H1 (cell line): ENCODE measurements at regions not wholly inside any gene's neighbourhood (a gene's known extent, or its start where the extent isn't known, plus 50 kb on each side); places are given as distances from the start of the nearest gene placed in this dataset.

Experiments used
- CTCF ChIA-PET: fragments of 300-600 bp; sonication (Branson Sonifier 250); formaldehyde crosslinking; loops from one replicate; lab custom pipeline; 2021; ENCODE audit not compliant: partially characterized antibody; lab: Charles Lee
- POLR2A ChIA-PET: fragments of 300-600 bp; sonication (Branson Sonifier 250); formaldehyde crosslinking; loops from one replicate; lab custom pipeline; 2021; ENCODE audit warnings: inconsistent platforms; ENCODE audit not compliant: partially characterized antibody; lab: Charles Lee
- DNase-seq, 2 experiments: peaks; one replicate each; pipeline versions ENCODE4 v3.0.0 to v3.0.0-alpha.2; 2010 to 2022; ENCODE audit warnings: low spot score in 2 of 2, low read depth in 1 of 2, mixed read lengths in 1 of 2
- FAIRE-seq: peaks from 2 replicates; lab custom pipeline; 2011; peaks lifted over from hg19 to GRCh38; lab: Jason Lieb, UNC
- H2AFZ ChIP-seq: 2 replicates; pipeline ENCODE4 v1.8.1; 2012; ENCODE audit warnings: low read length, inconsistent platforms
- H2AK5ac ChIP-seq: 2 replicates; pipeline ENCODE4 v1.6.1; 2013; ENCODE audit warnings: low read depth, low read length
- H2BK120ac ChIP-seq: replicated peaks from 2 replicates; pipeline ENCODE3; 2013; ENCODE audit warnings: low read depth, low read length, inconsistent platforms
- H2BK12ac ChIP-seq: 2 replicates; pipeline ENCODE4 v1.6.1; 2013; ENCODE audit warnings: low read depth, low read length
- H2BK15ac ChIP-seq: 2 replicates; pipeline ENCODE4 v1.6.1; 2013; ENCODE audit warnings: low read length
- H2BK20ac ChIP-seq: 2 replicates; pipeline ENCODE4 v1.6.1; 2013; ENCODE audit warnings: low read length
- H2BK5ac ChIP-seq: 2 replicates; pipeline ENCODE4 v1.6.1; 2013; ENCODE audit warnings: low read depth, low read length
- H3K14ac ChIP-seq: 2 replicates; pipeline ENCODE4 v1.6.1; 2013; ENCODE audit warnings: inconsistent platforms; ENCODE audit not compliant: insufficient read length
- H3K18ac ChIP-seq: 2 replicates; pipeline ENCODE4 v1.6.1; 2013; ENCODE audit warnings: low read length; ENCODE audit errors: extremely low read depth
- H3K23ac ChIP-seq: 2 replicates; pipeline ENCODE4 v1.6.1; 2013; ENCODE audit warnings: inconsistent platforms; ENCODE audit not compliant: insufficient read length
- H3K23me2 ChIP-seq: 2 replicates; pipeline ENCODE4 v1.6.1; 2013; ENCODE audit warnings: low read depth, low read length
- H3K27ac ChIP-seq: 2 replicates; pipeline ENCODE4 v1.6.1; 2011; ENCODE audit warnings: low read depth, low read length, inconsistent platforms
- H3K27me3 ChIP-seq, 4 experiments: replicated peaks in 1 of 4; 1 replicate in 1 of 4; 2 replicates in 3 of 4; pipeline versions ENCODE4 v1.6.1 to v1.8.1; 2011 to 2013; ENCODE audit warnings: low read length in 3 of 4, mild to moderate bottlenecking in 3 of 4, inconsistent platforms in 2 of 4, mixed read lengths in 2 of 4, moderate library complexity in 1 of 4; ENCODE audit not compliant: control insufficient read depth in 3 of 4, insufficient read depth in 3 of 4; ENCODE audit errors: extremely low read depth in 1 of 4
- H3K36me3 ChIP-seq, 4 experiments: 2 replicates each; pipeline versions ENCODE4 v1.6.1 to v1.8.1; 2011 to 2013; ENCODE audit warnings: mild to moderate bottlenecking in 4 of 4, low read length in 3 of 4, moderate library complexity in 2 of 4, control low read depth in 1 of 4, inconsistent platforms in 1 of 4; ENCODE audit not compliant: insufficient read depth in 4 of 4, control insufficient read depth in 2 of 4
- H3K4ac ChIP-seq: replicated peaks from 2 replicates; pipeline ENCODE3; 2013; ENCODE audit warnings: low read length, low read depth, mixed read lengths, inconsistent platforms; ENCODE audit not compliant: insufficient read length
- H3K4me1 ChIP-seq, 4 experiments: replicated peaks in 1 of 4; 1 replicate in 1 of 4; 2 replicates in 3 of 4; pipeline versions ENCODE4 v1.6.1 to v1.8.1; 2011 to 2013; ENCODE audit warnings: low read length in 3 of 4, inconsistent platforms in 2 of 4, mixed read lengths in 1 of 4; ENCODE audit not compliant: insufficient read depth in 4 of 4, control insufficient read depth in 3 of 4
- H3K4me2 ChIP-seq, 2 experiments: 2 replicates each; pipeline versions ENCODE4 v1.6.1 to v1.8.1; 2011 to 2013; ENCODE audit warnings: low read depth in 2 of 2, low read length in 2 of 2, control low read depth in 1 of 2, inconsistent platforms in 1 of 2, mild to moderate bottlenecking in 1 of 2; ENCODE audit not compliant: insufficient read depth in 1 of 2
- H3K4me3 ChIP-seq, 4 experiments: fragments of 200-600, 300-600 bp in 1 of 4; sonication (generic), shearing (Covaris generic), sonication (Bioruptor Twin) in 1 of 4; 2 replicates each; pipeline versions ENCODE4 v1.5.1 to v1.8.1; 2011 to 2016; ENCODE audit warnings: low read length in 4 of 4, low read depth in 3 of 4, control low read depth in 2 of 4, inconsistent platforms in 2 of 4, mild to moderate bottlenecking in 2 of 4, mixed read lengths in 1 of 4, moderate library complexity in 1 of 4; ENCODE audit not compliant: insufficient read depth in 2 of 4; ENCODE audit errors: extremely low read depth in 1 of 4
- H3K56ac ChIP-seq: replicated peaks from 2 replicates; pipeline ENCODE3; 2013; ENCODE audit warnings: low read depth, mild to moderate bottlenecking, mixed read lengths, low read length, inconsistent platforms; ENCODE audit not compliant: insufficient read length
- H3K79me1 ChIP-seq: 2 replicates; pipeline ENCODE4 v1.6.1; 2013; ENCODE audit warnings: low read depth, low read length, control low read depth
- H3K79me2 ChIP-seq, 2 experiments: 2 replicates each; pipeline versions ENCODE4 v1.6.1 to v1.8.1; 2012 to 2013; ENCODE audit warnings: low read length in 2 of 2, mild to moderate bottlenecking in 2 of 2, inconsistent platforms in 1 of 2; ENCODE audit not compliant: insufficient read depth in 2 of 2, control insufficient read depth in 1 of 2
- H3K9ac ChIP-seq, 4 experiments: replicated peaks in 1 of 4; 1 replicate in 1 of 4; 2 replicates in 3 of 4; pipeline versions ENCODE4 v1.6.1 to v1.8.1; 2011 to 2013; ENCODE audit warnings: low read depth in 3 of 4, low read length in 3 of 4, control low read depth in 2 of 4, mild to moderate bottlenecking in 2 of 4, moderate library complexity in 2 of 4, inconsistent platforms in 1 of 4; ENCODE audit errors: extremely low read depth in 1 of 4
- H3K9me3 ChIP-seq, 2 experiments: 2 replicates each; pipeline versions ENCODE4 v1.6.1 to v1.8.1; 2012 to 2013; ENCODE audit warnings: mild to moderate bottlenecking in 2 of 2, moderate library complexity in 2 of 2, control low read depth in 1 of 2, inconsistent platforms in 1 of 2, low read depth in 1 of 2, low read length in 1 of 2, mixed read lengths in 1 of 2; ENCODE audit not compliant: insufficient read depth in 2 of 2
- H4K20me1 ChIP-seq, 2 experiments: replicated peaks in 1 of 2; 2 replicates each; pipeline versions ENCODE3 to v1.8.1; 2011 to 2013; ENCODE audit warnings: inconsistent platforms in 2 of 2, low read length in 2 of 2, mild to moderate bottlenecking in 1 of 2; ENCODE audit not compliant: insufficient read depth in 2 of 2, control insufficient read depth in 1 of 2
- H4K5ac ChIP-seq: 2 replicates; pipeline ENCODE4 v1.6.1; 2013; ENCODE audit warnings: low read length, low read depth, mixed read lengths, inconsistent platforms; ENCODE audit not compliant: insufficient read length
- H4K8ac ChIP-seq: 2 replicates; pipeline ENCODE4 v1.8.0; 2013; ENCODE audit warnings: mild to moderate bottlenecking, moderate library complexity, low read length, inconsistent platforms; ENCODE audit not compliant: insufficient read depth; ENCODE audit errors: extremely low read depth
- H4K91ac ChIP-seq: replicated peaks from 2 replicates; pipeline ENCODE3; 2013; ENCODE audit warnings: low read length, mixed read lengths, inconsistent platforms; ENCODE audit not compliant: insufficient read length
- ATF3 ChIP-seq: IDR thresholded peaks from 2 replicates; pipeline ENCODE4 v1.6.1; 2011; ENCODE audit warnings: low read depth, mild to moderate bottlenecking, low read length; ENCODE audit not compliant: insufficient read depth
- BACH1 ChIP-seq: IDR thresholded peaks from 2 replicates; pipeline ENCODE4 v1.6.1; 2012; ENCODE audit warnings: low read length, improper control_type of control experiment
- BCL11A ChIP-seq, 2 experiments: IDR thresholded peaks; one replicate each; pipeline ENCODE4 v1.6.1; 2011; ENCODE audit warnings: low read depth in 2 of 2, low read length in 2 of 2, mild to moderate bottlenecking in 2 of 2
- CREB1 ChIP-seq: IDR thresholded peaks from 2 replicates; pipeline ENCODE4 v1.6.1; 2012; ENCODE audit warnings: inconsistent platforms
- CTCF ChIP-seq, 3 experiments: IDR thresholded peaks; 1 replicate in 2 of 3; 2 replicates in 1 of 3; pipeline versions ENCODE4 v1.5.1 to v1.6.1; 2011; ENCODE audit warnings: low read length in 3 of 3, mild to moderate bottlenecking in 3 of 3, inconsistent platforms in 2 of 3, low read depth in 1 of 3, moderate library complexity in 1 of 3; ENCODE audit not compliant: insufficient read depth in 1 of 3; ENCODE audit errors: control extremely low read depth in 1 of 3
- FOSL1 ChIP-seq: IDR thresholded peaks from 2 replicates; pipeline ENCODE4 v1.6.1; 2011; ENCODE audit warnings: mild to moderate bottlenecking, low read depth, low read length, moderate library complexity; ENCODE audit not compliant: insufficient read depth
- GABPA ChIP-seq: IDR thresholded peaks from 2 replicates; pipeline ENCODE4 v1.6.1; 2011; ENCODE audit warnings: mild to moderate bottlenecking, low read length, moderate library complexity, borderline replicate concordance; ENCODE audit not compliant: insufficient read depth
- NRF1 ChIP-seq: IDR thresholded peaks from 2 replicates; pipeline ENCODE4 v1.6.1; 2011; ENCODE audit warnings: mild to moderate bottlenecking, low read depth, low read length, improper control_type of control experiment
- SAP30 ChIP-seq: fragments of 300-600 bp; sonication (generic); IDR thresholded peaks from 2 replicates; pipeline ENCODE4 v1.7.1; 2012; ENCODE audit warnings: low read length, moderate library complexity, mild to moderate bottlenecking, inconsistent platforms; ENCODE audit not compliant: insufficient read depth, insufficient replicate concordance
- SIRT6 ChIP-seq: IDR thresholded peaks from one replicate; pipeline ENCODE4 v1.7.1; 2012; ENCODE audit warnings: low read length, inconsistent platforms
- SIX5 ChIP-seq: IDR thresholded peaks from 2 replicates; pipeline ENCODE4 v1.6.1; 2011; ENCODE audit warnings: mild to moderate bottlenecking, low read depth, low read length
- SUZ12 ChIP-seq: fragments of 200-600 bp; sonication (generic); IDR thresholded peaks from 2 replicates; pipeline ENCODE4 v1.6.1; 2012; ENCODE audit warnings: mild to moderate bottlenecking, inconsistent platforms, low read length, moderate library complexity, mixed read lengths
- TBP ChIP-seq: IDR thresholded peaks from 2 replicates; pipeline ENCODE4 v1.6.1; 2011; ENCODE audit warnings: low read depth, low read length, improper control_type of control experiment
- ZNF274 ChIP-seq: IDR thresholded peaks from 2 replicates; pipeline ENCODE4 v1.7.0; 2012; ENCODE audit warnings: low read length, borderline replicate concordance; ENCODE audit errors: extremely low read depth

- no peak overlapping the region for H3K4me3 ChIP-seq
- no peak overlapping the region for H3K9ac ChIP-seq
- H2BK12ac ChIP-seq = no peak overlapping the region
- ChIA-PET POLR2A (no interaction called here), CTCF (no interaction called here)
- no peak overlapping the region for H2BK20ac ChIP-seq
- H3K9me3 ChIP-seq = no peaks in the 10 kb centered on the region; a peak in 1 of 4 replicates
- no peaks in the 10 kb centered on the region for H3K4me1 ChIP-seq
- H2AFZ ChIP-seq = no peak overlapping the region
- no peak overlapping the region for H3K27ac ChIP-seq
- no peak overlapping the region for H3K4ac ChIP-seq
- no peak overlapping the region for H3K14ac ChIP-seq
- no peaks in the 10 kb centered on the region for H4K20me1 ChIP-seq
- H3K18ac ChIP-seq = no peak overlapping the region
- no peak overlapping the region for H2BK120ac ChIP-seq
- no peak overlapping the region for H2AK5ac ChIP-seq
- no peak overlapping the region for H3K4me2 ChIP-seq
- H3K36me3 ChIP-seq = no peaks in the 10 kb centered on the region
- no peak overlapping the region for H4K8ac ChIP-seq
- no peak for DNase-seq
- H3K79me2 ChIP-seq = no peaks in the 10 kb centered on the region
- no peaks in the 10 kb centered on the region for H3K27me3 ChIP-seq
- no peak overlapping the region for H3K23ac ChIP-seq
- H4K91ac ChIP-seq = no peak overlapping the region
- H2BK15ac ChIP-seq = no peak overlapping the region
- FAIRE-seq = no peak
- H4K5ac ChIP-seq = no peak overlapping the region
- no peaks in the 10 kb centered on the region for H3K79me1 ChIP-seq
- H2BK5ac ChIP-seq = no peak overlapping the region
- H3K23me2 ChIP-seq = no peaks in the 10 kb centered on the region
- no peak overlapping the region for H3K56ac ChIP-seq
- TF ChIP-seq BCL11A (IDR thresholded peaks at IDR 0.05; ENCODE audit: low read depth in 2 of 2, low read length in 2 of 2) = no peak
- TF ChIP-seq BACH1 = no peak
- no peak for TF ChIP-seq ZNF274
- TF ChIP-seq CTCF (IDR thresholded peaks at IDR 0.05; ENCODE audit: control extremely low read depth in 1 of 3, insufficient read depth in 1 of 3, low read depth in 1 of 3, low read length in 3 of 3) = no peak
- no peak for TF ChIP-seq ATF3
- no peak for TF ChIP-seq SIRT6
- TF ChIP-seq GABPA = no peak
- TF ChIP-seq SIX5 = no peak
- TF ChIP-seq FOSL1 = no peak
- no peak for TF ChIP-seq SAP30
- TF ChIP-seq SUZ12 = no peak
- TF ChIP-seq NRF1 = no peak
- no peak for TF ChIP-seq TBP
- no peak for TF ChIP-seq CREB1
Observed at GRCh38 chr9:3586066-3586465, 60.3 kb upstream of the RFX3 start.
